LNCaP clone FGC (cell line): ENCODE measurements at regions not wholly inside any gene's neighbourhood (a gene's known extent, or its start where the extent isn't known, plus 50 kb on each side); places are given as distances from the start of the nearest gene placed in this dataset.
"Not testable (repeated sequence)": the region's sequence is repeated elsewhere in the genome, so short reads cannot be mapped to it uniquely, and the experiment has no call there.

Experiments
- DNase-seq: peaks from one replicate; pipeline ENCODE4 v3.0.0-alpha.2; 2011; ENCODE audit warnings: low read depth
- H3K4me3 ChIP-seq: 2 replicates; pipeline ENCODE4 v1.5.1; 2011; ENCODE audit warnings: mild to moderate bottlenecking, low read depth, low read length, control low read depth
- TF ChIP-seq, protein P1 (sequence below): IDR thresholded peaks from 2 replicates; pipeline ENCODE4 v1.5.1; 2012; ENCODE audit warnings: mild to moderate bottlenecking; ENCODE audit not compliant: control insufficient read depth, insufficient read depth; ENCODE audit errors: extremely low read depth

DNA sequence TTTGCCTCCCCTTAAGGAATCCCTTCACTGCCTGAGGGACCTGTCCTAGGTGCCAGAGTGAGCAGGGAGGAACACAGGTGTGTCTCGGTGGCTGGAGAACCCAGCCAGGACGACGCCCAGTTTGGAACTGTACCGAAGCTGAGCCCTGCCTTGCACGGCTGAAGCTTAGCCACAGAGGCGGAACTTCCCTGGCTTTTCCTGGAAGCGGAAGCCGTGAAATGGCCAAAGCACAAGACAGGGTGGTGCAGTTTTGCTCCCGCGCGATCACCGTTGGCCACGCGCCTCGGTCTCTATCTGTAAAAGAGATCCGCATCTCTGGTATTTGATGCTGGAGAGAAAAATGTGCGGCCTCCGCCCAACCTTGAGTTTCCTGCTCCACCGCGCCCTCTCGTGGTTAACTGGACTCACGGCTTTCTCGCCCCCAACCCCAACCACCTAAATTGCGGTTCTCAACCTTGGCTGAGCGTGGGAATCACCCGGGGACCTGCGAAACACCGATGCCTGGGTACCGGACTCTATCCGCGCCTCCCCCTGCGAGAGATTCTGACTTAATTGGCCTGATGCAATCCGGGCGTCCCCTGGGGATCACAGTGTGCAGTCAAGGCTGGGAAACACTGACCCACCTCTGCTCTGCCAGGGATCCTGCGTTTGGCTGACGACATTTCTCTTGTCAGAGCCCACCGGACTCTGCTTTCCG is 70.7 kb upstream of the ABHD2 start:
- DNase-seq = peak; percentile 66
- H3K4me3 ChIP-seq = no peak overlapping the region
- TF ChIP-seq, protein P1, sequence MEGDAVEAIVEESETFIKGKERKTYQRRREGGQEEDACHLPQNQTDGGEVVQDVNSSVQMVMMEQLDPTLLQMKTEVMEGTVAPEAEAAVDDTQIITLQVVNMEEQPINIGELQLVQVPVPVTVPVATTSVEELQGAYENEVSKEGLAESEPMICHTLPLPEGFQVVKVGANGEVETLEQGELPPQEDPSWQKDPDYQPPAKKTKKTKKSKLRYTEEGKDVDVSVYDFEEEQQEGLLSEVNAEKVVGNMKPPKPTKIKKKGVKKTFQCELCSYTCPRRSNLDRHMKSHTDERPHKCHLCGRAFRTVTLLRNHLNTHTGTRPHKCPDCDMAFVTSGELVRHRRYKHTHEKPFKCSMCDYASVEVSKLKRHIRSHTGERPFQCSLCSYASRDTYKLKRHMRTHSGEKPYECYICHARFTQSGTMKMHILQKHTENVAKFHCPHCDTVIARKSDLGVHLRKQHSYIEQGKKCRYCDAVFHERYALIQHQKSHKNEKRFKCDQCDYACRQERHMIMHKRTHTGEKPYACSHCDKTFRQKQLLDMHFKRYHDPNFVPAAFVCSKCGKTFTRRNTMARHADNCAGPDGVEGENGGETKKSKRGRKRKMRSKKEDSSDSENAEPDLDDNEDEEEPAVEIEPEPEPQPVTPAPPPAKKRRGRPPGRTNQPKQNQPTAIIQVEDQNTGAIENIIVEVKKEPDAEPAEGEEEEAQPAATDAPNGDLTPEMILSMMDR = peak; percentile 93

DNA sequence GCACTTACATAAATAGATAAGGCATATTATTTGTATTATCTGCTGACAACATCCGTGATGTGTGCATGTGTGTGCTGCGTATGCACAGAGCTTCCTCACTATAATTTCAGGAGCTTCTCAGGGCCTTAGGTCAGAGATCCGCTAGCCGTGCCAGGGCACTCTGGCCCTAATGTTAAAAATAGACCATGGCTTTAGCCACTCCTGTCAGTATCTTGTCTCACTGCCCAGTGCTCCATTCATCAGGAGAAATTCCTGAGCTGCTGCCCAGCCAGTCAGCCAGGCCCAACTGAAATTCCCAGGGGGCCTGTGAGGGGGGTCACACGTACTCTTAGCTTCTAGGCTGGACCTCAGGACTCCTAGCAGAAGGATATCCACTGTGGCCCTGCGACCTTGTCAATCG is 70.0 kb upstream of the ABHD2 start:
- TF ChIP-seq, protein P1 = no peak
- no peak for DNase-seq
- no peak overlapping the region for H3K4me3 ChIP-seq

DNA sequence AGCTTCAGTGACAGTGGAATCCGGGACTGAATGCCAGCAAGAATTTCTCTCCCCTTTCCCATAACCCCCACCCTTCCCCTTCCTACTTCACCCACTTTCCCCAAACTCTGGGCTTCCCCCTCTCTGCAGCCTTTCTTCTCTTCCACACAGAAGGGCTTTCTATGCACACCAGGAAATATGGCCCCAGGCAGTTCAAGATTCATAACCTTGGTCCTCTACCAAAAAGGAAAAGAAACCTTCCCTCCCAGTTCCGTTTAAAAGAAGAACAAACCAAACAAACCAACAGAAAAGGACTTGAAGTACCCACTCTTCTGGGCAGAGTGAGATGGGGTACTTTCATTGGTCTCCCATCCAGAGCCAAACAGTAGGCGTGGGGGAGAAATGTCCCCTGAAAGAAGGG is 68.8 kb upstream of the ABHD2 start:
- no peak overlapping the region for H3K4me3 ChIP-seq
- TF ChIP-seq, protein P1 = no peak
- DNase-seq = peak; percentile 19

DNA sequence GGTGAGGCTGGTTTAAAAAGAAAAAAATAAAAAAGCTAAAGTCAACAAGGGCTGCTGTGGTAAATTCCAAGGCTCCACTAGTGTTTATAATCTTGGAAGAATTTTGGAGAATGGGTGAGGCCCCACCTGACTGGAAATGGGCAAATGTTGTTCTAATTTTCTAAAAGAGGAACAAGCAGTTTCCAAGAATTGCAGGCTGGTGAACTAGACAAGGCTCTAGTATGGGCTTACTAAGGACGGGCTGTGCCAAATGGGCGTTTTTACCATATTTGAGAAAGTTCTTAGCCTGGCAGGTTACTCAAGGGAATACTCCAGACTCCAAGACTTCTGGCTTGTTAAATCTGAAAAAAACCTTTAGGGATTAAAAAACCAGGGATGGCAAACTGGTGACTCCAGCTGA is 67.0 kb upstream of the ABHD2 start:
- no peak overlapping the region for H3K4me3 ChIP-seq
- DNase-seq = no peak
- TF ChIP-seq, protein P1 = no peak

DNA sequence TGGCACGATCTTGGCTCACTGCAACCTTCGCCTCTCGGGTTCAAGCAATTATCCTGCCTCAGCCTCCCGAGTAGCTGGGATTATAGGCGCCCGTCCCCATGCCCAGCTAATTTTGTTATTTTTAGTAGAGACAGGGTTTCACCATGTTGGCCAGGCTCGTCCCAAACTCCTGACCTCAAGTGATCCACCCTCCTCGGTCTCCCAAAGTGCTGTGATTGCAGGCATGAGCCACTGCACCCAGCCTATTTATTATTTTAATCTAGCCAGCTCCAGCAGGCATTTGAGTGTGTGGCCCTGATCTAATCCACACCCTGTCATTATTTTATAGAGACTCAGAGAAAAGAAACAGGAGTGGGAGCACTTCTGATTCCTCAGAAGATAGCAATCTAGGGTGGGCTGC is 66.4 kb upstream of the ABHD2 start:
- not testable (repeated sequence) for H3K4me3 ChIP-seq

DNA sequence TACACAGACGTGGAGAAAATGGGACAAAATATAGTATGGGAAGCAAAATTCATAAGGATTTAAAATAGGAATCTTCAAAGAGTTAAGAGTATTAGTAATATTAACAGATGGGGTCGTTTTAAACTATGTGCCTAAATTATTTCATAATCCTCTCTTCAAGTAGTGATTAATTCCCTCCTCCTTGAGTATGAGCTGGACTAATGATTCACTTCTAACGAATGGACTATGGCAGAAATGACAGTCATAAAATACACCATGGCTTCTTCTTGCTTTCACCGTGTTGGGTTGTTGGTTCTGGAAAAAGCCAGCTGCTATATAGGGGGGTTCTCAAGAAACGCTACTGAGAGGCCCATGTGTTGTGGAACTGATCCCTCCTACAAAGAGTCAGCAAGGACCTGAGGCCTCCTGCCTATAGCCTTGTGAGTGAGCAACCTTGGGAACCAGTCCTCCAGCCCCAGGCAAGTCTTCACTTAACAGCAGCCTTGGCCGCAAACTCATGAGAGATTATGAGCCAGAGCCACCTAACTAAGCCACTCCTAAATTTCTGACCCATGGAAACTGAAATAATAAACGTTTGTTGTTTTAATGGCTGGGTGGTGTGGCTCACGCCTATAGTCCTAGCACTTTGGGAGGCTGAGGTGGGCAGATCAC is 64.8 kb upstream of the ABHD2 start:
- H3K4me3 ChIP-seq = no peak overlapping the region
- no peak for DNase-seq
- TF ChIP-seq, protein P1 = no peak

More for the DNA sequence above, 66.4 kb upstream of the ABHD2 start:
- DNase-seq = not testable (repeated sequence)

DNA sequence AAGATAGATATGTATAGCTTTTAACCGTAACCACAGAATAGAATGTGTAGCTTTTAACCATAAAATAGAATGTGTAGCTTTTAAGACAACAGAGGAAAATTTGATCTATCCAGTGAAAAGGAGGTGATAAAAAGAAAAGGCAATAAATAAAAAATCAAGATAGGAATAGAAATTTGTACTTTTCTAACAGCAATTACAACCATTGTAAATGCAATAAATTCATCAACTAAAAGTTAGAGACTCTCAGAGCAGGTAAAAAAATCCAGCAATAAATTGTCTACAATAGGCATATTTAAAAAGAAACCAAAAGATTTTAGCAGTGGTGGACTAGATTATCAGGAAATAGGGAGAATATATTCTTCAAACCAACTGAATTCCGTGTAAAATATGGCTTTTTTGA is 63.8 kb upstream of the ABHD2 start:
- TF ChIP-seq, protein P1 = no peak
- DNase-seq = no peak
- H3K4me3 ChIP-seq = no peak overlapping the region
